HFFc6 (cell line): ENCODE measurements at regions not wholly inside any gene's neighbourhood (a gene's known extent, or its start where the extent isn't known, plus 50 kb on each side); places are given as distances from the start of the nearest gene placed in this dataset.

ENCODE experiments used
- DNase-seq: peaks from one replicate; pipeline ENCODE4 v3.0.0-alpha.2; 2018
- H3K27ac Mint-ChIP-seq: 2 replicates; pipeline ENCODE4 v1.8.0; 2020; ENCODE audit warnings: mild to moderate bottlenecking, mixed read lengths
- H3K27me3 Mint-ChIP-seq: 2 replicates; pipeline ENCODE4 v1.8.0; 2021; ENCODE audit warnings: mild to moderate bottlenecking, moderate library complexity, mixed read lengths; ENCODE audit not compliant: insufficient read depth
- H3K36me3 Mint-ChIP-seq: 2 replicates; pipeline ENCODE4 v1.8.0; 2021; ENCODE audit warnings: low read depth, mixed read lengths
- H3K4me1 Mint-ChIP-seq: 2 replicates; pipeline ENCODE4 v1.8.0; 2020; ENCODE audit warnings: low read depth, mixed read lengths
- H3K4me3 Mint-ChIP-seq: 2 replicates; pipeline ENCODE4 v1.8.0; 2020; ENCODE audit warnings: mild to moderate bottlenecking, moderate library complexity, mixed read lengths
- H3K9me3 Mint-ChIP-seq: 2 replicates; pipeline ENCODE4 v1.8.0; 2020; ENCODE audit warnings: mild to moderate bottlenecking, mixed read lengths
- CTCF ChIP-seq: fragments of 200-600 bp; sonication (generic); IDR thresholded peaks from 2 replicates; pipeline ENCODE4 v1.5.0; 2021; ENCODE audit warnings: antibody characterized with exemption, mild to moderate bottlenecking

- Mint-ChIP-seq H3K4me3 (no peak overlapping the region), H3K9me3 (no peaks in the 10 kb centered on the region), H3K27ac (no peak overlapping the region; the same call in 1 of the 2 replicates), H3K27me3 (peaks cover 2% of the 10 kb centered on the region), H3K36me3 (no peaks in the 10 kb centered on the region), H3K4me1 (peaks cover 41% of the 10 kb centered on the region)
- no peak for TF ChIP-seq CTCF
- no peak for DNase-seq
Observed at GRCh38 chr2:64289251-64289650, 145.0 kb upstream of the PELI1 start.

GRCh38 chr2:64289737-64290136, 145.5 kb upstream of the PELI1 start:
- peaks cover 2% of the 10 kb centered on the region for H3K27me3 Mint-ChIP-seq
- TF ChIP-seq CTCF = no peak
- no peak for DNase-seq
- H3K27ac Mint-ChIP-seq = no peak overlapping the region
- no peak overlapping the region for H3K4me3 Mint-ChIP-seq
- H3K9me3 Mint-ChIP-seq = no peaks in the 10 kb centered on the region
- no peaks in the 10 kb centered on the region for H3K36me3 Mint-ChIP-seq
- H3K4me1 Mint-ChIP-seq = peaks cover 41% of the 10 kb centered on the region

GRCh38 chr2:64291181-64291580, 147.0 kb upstream of the PELI1 start:
- no peak for TF ChIP-seq CTCF
- Mint-ChIP-seq H3K4me3 (no peak overlapping the region; the same call in none of the 2 replicates), H3K27ac (peak overlapping the region; percentile 37; the same call in 1 of the 2 replicates), H3K36me3 (no peaks in the 10 kb centered on the region), H3K4me1 (peaks cover 41% of the 10 kb centered on the region), H3K27me3 (peaks cover 5% of the 10 kb centered on the region), H3K9me3 (no peaks in the 10 kb centered on the region)
- peak; percentile 67 for DNase-seq

GRCh38 chr2:64295326-64296139, 151.3 kb upstream of the PELI1 start:
- peaks cover 10% of the 10 kb centered on the region for H3K4me1 Mint-ChIP-seq
- no peak overlapping the region for H3K27ac Mint-ChIP-seq
- H3K4me3 Mint-ChIP-seq = no peak overlapping the region
- no peak for TF ChIP-seq CTCF
- no peak for DNase-seq
- H3K36me3 Mint-ChIP-seq = no peaks in the 10 kb centered on the region
- peaks cover 23% of the 10 kb centered on the region for H3K27me3 Mint-ChIP-seq
- H3K9me3 Mint-ChIP-seq = no peaks in the 10 kb centered on the region

- H3K36me3 Mint-ChIP-seq = no peaks in the 10 kb centered on the region
- H3K9me3 Mint-ChIP-seq = no peaks in the 10 kb centered on the region
- peaks cover 27% of the 10 kb centered on the region for H3K27me3 Mint-ChIP-seq
- DNase-seq = no peak
- H3K4me3 Mint-ChIP-seq = no peak overlapping the region
- no peak overlapping the region for H3K27ac Mint-ChIP-seq
- TF ChIP-seq CTCF = no peak
- peaks cover 5% of the 10 kb centered on the region for H3K4me1 Mint-ChIP-seq
Observed at GRCh38 chr2:64296140-64296480, 151.9 kb upstream of the PELI1 start.
